ENCODE measurements at regions not wholly inside any gene's neighbourhood (a gene's known extent, or its start where the extent isn't known, plus 50 kb on each side); places are given as distances from the start of the nearest gene placed in this dataset.
"Not testable (repeated sequence)": the region's sequence is repeated elsewhere in the genome, so short reads cannot be mapped to it uniquely, and the experiment has no call there.

DNA sequence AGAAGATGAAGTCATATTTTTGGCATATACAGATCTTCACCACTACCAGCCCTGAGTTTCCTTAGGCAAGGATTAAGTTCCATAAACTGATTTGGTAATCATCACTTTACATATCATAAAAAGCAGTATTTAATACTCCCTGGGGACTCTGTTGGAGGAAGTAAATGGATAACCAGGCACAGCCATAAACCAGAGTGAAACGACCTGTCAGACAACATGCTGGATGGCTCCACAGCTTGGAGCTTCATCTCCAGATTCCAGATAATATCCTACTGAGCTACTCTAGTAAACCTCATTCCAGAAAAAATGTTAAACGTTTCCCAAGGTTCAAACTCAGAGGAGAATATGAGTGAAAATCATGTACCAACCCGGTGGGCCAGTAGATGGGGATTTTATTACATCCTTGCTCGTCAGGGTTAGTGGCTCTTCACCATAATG lies 109.2 kb downstream of the BASP1 start:
- no peak for DNase-seq

DNA sequence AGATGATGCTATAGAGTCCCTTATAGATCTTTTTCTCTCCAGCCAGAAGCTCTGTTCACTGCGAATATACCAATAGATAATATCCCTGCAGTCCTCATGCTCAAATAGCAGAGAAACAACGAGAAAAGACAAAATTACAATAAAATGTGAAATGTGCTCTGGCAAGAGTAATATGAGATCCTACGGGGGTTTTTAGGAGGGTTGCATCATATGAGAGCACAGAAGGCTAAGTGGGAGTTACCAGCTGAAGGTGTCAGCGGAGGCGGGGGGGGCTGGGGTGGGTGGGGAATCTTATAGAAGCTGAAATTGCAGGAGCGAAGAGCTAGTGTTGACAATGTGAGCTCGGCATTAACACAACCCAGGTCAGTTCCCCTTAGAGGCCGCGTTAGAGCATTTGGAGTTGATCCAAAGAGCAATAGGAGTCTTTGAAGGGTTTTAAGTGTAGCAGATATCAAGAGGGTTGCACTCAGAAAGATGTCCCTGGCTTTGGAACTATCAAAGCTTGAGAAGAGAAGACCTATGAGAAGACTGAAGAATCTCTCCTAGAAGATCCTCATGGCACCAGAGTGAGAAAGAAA lies 109.7 kb downstream of the BASP1 start:
- no peak for DNase-seq

DNA sequence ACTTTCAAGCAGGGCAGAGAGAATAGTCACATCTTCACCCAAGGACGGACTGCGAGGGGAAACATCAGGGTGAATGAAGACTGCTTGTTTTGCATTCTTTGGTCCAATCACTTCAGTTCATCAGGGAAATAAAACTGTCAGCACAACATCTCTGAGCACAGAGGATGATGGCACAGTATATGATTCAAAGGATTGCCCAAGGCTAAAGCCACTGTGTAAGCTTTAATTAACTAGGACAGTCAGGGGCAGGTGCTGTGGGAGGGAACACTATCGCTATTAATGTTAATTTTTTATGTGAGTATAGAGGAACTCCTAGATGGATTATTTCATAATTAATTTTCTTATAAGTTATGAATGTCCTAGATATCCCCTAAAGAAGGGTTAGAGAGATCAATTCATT lies 112.1 kb downstream of the BASP1 start:
- no peak for DNase-seq

DNA sequence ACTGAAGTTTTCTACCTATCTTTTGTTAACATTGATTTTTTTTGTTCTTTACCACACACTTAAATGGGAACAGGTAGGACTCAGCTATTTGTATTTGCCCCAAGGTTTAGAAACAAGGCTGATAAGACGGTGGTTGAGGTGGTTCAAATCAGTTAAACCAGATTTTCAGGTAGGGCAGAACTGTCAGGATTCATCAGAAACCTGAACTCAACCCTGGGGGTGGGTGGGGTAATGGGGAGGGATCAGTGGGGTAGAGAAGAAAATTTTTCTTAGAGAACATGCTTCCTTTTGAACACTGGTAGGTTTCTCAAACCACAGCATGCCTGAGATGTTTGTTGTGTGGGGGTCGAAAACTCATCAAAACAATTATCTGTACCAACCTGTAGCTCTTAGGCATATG lies 113.0 kb downstream of the BASP1 start:
- no peak for DNase-seq

DNA sequence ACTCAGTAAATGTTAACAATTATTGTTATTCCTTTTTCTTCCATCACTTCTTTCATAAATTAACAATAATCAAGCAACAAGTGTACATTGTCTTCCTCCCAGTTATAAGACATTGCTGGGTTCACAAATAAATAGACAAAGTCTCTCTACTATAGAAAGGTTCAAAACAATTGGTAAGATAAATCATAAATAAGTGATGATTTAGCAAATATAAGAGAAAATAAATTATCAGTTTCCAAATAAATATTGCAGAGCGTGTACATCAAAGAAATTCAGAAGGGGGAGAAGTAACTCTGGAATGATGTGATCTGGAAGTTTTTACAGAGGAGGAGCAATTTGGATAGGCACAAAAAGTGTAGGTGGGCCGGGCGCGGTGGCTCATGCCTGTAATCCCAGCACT lies 114.2 kb downstream of the BASP1 start:
- DNase-seq: no peak

DNA sequence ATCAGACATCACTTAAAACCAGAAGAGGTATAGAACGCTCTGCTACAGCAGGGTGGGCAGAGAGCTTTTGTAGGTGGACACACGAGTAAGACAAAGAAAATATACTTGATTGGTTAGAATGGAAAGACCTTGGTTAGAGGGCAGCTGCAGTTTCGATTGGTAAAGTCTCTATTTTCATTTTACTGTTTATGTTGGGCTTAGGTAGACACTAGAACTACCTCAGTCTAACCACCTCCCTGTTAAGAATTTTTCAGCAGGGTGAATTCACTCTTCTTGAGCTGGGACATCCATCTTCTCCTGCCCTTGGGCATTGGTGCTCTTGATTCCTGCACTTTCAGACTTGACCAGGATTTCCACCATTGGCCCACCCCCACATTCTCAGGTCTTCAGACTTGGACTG lies 116.3 kb downstream of the BASP1 start:
- no peak for DNase-seq

DNA sequence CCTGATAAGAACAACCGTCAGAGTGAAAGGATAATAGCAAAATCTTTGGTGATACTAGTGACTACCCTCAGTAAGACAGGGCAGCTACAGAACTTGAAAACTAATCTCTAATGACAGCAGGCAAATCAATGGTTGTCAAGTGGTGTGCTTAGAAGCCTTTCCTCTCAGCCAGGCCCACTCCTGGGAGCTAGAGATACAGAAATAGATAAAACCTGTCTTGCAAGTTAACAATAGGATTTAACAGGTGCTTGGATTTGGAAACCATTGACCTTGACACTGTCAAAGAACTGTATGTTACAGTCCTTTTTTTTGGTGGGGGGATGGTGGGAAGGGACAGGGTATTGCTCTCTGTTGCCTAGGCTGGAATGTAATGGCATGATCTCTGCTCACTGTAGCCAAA lies 118.6 kb downstream of the BASP1 start:
- DNase-seq: no peak

DNA sequence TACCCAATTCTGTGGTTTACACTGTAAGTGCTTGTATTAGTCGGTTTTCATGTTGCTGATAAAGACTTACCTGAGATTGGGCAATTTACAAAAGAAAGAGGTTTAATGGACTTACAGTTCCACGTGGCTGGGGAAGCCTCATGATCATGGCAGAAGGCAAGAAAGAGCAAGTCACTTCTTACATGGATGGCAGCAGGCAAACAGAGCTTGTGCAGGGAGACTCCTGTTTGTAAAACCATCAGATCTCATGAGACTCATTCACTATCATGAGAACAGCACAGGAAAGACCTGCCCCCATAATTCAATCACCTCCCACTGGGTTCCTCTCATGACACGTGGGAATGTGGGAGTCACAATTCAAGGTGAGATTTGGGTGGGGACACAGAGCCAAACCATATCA lies 119.3 kb downstream of the BASP1 start:
- not testable (repeated sequence) for DNase-seq

DNA sequence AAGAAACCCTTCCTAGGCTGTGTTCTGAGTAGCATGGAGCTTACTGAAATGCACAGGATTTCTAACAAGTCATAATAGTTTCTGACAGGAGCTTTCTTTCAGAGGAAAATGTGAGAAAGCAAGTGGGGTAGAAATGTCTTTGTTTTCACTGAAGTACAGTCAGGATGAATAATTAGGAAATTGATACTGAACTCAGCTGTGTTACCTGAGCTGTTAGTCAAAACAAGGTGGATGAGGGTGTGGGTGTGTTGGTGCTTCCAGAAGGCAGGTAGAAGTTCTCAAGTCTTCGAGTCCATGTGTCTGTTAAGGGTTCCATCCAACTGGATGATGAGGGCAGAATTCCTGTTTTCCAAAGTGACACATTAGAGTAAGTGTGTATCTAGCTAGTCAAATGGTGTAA lies 122.4 kb downstream of the BASP1 start:
- no peak for DNase-seq

DNA sequence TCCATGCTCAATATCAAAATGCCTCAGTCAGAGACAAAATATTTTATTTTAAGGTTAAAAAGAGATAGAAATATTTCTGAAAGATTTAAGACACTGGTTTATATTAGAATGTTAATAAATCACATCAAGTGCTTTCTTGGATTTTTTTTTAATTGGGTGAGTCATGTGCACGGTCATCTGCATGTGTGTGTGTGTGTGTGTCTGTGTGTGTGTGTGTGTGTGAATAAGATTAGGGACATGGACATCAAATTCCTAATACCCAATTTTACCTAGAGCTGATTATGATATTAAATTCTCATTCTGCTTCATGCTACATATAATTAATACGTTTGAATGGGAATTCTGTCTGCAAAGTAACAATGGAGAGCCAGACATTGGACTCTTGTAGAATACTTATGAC lies 122.9 kb downstream of the BASP1 start:
- no peak for DNase-seq

DNA sequence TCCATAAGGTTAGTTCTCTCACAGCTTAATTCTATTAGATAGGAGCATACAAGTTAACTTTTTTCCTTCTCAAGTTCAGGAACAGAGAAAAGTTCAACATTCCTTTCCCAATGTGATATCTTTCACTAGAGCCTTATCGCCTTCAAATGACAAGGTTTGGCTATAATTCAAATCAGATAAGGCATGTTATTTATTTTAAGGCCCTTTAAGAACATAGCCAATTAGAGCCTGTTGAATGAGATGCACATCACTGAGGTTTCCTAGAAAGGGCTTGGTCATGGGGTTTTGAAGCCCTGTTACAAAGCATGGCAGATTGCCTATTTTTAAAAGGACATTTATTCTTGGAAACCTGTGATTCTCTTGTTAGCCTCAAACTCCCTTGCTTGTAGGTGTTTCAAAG lies 123.4 kb downstream of the BASP1 start:
- DNase-seq: no peak

DNA sequence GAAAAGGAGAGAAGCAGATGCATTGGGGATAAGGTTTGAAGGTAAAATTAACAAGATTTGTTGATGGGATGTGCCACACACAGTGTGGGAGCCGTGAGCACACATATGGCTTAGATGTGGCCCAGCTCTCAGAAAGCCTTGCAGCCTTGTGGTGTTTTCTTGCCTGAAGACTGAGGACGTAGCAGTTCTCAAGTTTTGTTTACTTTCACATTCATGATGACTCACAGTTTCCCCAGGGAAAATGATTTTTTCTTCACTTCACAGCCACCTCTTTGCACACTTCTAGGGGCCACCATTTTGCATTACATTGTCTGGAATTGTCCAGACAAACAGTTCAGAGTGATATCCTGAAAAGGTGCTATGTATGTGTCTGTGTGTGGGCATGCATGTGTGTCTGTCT lies 126.2 kb downstream of the BASP1 start:
- DNase-seq: no peak

DNA sequence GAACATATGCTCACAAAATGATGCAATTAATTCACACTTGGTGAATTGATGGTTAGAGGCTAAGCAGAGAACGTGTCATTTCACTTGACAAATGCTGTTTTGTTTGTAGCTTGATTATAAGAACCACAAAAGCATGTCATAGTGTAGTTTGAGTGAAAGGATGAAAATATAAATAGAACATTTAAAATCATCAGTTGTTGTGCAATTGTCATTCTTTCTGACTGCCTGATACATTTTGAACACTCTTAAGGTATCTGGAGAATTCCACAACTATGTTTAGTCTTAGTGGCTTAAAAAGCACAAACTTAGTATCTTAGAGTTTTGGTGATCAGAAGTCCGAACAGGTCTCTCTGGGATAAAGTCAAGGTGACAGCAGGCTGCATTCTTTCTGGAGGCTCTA lies 129.4 kb downstream of the BASP1 start:
- DNase-seq: no peak

DNA sequence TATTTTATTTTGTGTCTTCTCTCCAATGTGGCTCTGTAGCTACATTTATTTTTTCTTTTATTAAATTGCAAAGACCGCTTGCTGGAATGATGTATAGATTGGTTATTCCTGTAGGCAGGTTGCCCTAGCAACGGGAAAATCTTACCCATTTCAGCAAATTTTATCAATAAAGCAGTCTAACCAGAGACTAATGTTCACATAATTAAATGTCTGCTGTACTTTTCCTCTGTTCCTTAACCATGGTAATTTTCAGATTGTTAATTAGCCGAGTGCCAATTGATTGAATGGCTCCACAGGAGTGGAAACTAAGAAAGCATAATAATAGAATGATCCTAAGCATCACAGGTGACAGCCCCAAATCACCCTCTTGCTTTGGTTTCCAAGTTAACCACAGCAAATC lies 134.8 kb downstream of the BASP1 start:
- DNase-seq: no peak

DNA sequence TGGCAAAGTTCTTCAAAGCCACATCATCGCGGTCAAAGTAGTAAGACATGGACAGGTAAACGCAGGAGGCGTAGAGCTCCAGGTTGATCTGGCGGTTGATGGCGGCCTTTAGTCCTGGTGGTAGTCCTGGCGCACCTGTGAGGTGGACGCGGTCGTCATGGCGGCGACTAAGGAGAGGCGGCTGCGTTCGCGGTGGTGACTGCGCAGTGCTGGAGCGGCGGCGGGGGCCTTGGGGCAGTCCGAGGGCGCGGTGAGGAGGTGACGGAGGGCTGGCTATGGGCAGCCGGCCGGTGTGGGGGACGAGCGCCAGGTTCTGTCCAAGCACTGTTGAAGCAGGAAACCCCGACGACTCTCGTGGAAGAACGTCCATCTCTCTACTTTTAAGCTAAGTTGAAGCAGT lies 136.8 kb downstream of the BASP1 start:
- DNase-seq: no peak

DNA sequence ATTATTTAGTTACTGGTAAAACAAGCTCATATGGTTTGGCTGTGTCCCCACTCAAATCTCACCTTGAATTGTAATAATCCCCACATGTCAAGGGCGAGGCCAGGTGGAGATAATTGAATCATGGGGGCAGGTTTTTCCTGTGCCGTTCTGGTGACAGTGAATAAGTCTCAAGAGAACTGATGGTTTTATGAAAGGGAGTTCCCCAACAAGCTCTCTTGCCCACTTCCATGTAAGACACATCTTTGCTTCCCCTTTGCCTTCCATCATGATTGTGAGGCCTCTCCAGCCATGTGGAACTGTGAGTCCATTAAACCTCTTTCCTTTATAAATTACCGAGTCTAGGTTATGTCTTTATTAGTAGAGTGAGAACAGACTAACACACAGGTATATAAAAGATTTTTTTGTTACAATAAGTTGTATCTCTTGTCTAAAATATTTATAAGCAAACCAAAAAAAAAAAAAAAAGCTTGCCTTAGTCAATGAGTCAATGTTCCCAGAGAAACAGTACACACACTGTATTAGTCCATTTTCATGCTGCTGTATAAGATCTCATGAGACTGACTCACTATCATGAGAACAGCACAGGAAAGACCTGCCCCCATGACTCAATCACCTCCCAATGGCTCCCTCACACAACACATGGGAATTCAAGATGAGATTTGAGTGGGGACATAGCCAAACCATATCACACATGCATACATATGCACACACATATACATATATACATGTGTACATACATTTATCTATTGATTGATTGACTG lies 138.3 kb downstream of the BASP1 start:
- DNase-seq: no peak

DNA sequence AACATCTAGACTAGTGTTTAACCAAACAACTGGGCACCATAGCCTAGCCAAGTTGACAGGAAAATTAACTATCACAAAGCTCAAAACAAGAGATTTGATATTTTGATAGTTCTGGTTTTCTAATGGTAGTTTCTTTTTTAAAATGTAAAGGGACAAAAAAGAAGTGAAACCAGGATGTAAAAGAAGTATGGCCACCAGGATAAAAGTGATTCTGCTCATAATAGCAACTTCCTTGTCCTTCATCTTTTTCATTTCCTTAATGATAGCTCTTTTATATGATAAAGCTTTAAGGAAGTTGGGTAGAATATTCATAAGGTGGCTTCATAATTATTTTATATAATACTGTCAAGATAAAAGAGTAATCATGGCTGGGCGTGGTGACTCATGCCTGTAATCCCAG lies 139.1 kb downstream of the BASP1 start:
- no peak for DNase-seq

DNA sequence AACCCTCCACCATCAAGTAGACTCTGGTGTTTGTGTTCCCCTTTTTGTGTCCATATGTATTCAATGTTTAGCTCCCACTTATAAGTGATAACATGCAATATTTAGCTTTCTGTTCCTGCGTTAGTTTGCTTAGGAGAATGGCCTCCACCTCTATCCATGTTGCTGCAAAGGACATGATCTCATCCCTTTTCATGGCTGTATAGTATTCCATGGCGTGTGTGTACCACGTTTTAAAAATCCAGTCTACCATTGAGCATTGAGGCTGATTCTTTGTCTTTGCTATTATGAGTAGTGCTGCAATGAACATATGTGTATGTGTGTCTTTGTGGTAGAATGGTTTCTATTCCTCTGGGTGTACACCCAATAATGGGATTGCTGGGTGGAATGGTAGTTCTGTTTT lies 140.1 kb downstream of the BASP1 start:
- DNase-seq: no peak

DNA sequence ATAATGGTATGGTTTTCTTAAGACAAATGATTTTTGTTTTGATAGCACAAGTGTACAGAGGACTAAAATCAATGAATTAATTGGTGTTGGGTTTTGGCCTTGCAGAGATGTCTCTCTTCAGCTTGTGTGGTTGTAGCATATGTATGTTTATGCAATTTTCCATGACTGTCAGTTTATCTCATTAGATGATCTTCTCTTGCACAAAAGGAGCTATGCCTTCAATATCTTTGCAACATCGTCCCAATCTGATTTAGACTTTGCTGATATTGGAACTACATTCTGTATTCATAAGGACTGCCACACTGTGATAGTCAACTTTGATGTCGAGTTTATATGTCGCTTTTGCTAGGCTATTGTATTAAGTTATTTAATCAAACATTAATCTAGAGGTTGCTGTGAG lies 140.0 kb upstream of the TAF11L2 start:
- no peak for DNase-seq

DNA sequence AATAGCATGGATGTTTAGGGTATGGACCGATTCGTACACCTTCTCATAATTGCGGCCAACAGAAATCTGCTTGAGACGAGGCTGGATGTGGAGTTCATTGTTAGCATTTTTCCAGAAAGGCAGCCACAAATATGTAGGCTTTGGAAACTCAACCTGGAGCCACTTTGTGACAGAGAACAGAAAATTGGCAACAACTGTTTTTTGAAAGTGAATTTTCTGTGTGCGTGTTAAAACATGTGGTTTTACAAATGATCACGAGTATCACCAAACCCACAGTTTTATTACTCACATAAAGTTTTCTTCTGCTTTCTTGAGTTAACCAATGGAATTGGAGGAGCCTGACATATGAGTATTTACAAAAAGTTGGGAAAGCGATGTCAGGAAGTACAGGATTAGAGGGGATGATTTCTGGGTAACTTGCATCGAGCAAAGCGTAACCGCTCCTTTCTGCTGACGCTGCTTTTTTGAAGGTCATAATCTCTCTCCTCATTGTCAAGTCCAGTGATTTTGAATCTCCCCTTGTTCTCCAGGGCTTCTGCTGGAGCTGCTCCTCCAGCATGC lies 138.5 kb upstream of the TAF11L2 start:
- no peak for DNase-seq

DNA sequence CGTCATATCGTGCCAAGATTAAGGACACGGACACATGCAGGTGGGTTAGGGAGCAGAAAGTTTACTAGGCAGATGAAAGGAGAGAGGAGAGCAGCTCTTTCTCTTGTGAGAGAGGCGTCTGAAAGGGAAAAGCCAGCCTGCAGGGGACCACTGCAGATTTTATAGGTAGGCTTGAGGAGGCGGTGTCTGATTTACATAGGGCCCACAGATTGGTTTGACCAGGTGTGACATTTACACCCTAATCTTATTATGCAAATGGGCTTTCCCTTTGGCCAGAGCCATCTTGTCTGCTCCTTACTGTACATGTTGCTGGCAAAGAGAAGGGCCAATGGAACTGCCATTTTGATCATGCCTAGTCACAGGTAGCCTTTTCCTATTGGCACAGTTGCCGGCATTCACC lies 137.2 kb upstream of the TAF11L2 start:
- no peak for DNase-seq

DNA sequence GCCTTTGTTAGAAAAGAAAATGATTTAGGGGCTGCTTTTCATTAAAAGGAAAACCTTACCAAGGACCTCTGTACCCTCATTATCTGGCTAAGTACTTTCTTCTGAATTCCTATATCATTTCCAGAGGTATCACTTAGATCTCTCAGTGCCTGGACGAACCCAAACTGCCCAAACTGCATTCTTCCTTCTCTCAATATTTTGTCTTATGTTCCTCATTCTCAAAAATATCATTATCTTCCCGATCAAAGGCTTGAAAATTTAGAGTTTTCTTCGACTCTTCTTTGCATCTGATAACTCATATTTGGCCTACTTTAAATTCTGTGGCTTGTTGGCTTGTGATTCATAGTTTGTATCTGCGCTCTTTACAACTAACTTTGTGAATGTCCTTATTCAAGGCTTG lies 136.7 kb upstream of the TAF11L2 start:
- DNase-seq: no peak

DNA sequence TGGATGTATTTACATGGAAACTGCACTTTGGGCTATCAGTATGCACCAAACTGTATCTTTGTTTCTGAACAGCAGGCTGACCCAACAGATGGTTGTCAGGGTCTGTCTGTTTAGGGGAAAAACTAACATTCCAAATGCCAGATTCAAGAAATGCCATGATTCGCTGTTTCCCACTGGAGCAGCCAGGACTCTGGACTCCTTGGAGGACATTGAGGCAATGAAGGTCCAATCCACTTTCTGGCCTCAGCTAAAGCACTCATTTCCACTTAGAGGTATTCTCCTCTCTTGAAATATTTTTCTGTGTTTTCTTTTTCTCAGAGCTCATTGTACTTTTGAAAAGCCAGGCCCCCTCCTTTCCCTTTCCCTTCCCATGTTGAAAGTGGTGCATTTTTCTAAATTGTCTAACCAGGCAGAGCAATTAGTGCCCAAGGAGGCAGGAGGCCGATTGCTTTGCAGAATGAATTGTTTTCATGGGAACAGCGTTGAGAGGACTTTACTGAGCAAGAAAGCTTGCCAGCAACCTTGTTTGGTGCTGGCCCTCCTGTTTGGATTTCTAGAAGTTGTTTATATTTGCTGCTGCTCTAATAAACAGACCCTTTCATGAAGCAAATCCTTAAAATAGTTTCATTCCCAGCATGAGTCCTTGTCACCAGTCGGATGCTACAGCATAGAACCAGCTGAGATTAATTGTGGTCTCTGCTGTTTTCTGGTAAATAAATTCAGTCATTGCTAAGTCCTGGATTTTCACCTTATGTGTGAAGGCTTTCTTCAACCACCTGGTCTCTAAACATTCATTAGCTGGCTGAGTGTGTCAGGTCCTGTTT lies 132.8 kb upstream of the TAF11L2 start:
- no peak for DNase-seq

DNA sequence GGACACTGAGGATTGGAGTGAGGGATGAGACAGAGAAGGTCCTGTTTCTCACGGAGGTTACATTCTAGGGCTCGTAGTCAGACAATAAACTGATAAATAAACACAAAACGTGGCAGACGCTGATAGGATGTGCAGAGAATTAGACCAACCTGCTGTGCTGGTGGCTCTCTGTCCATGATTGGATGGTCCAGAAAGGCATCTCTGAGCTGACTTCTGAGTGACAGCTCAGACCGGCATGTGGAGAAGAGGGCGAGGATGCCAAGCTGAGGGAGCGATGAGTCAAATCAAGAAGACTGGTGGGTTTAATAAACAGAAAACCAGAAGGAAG lies 132.3 kb upstream of the TAF11L2 start:
- DNase-seq: no peak

Measured in NCI-H1048 (cell line).